ENCODE measurements at regions not wholly inside any gene's neighbourhood (a gene's known extent, or its start where the extent isn't known, plus 50 kb on each side); places are given as distances from the start of the nearest gene placed in this dataset.

DNA sequence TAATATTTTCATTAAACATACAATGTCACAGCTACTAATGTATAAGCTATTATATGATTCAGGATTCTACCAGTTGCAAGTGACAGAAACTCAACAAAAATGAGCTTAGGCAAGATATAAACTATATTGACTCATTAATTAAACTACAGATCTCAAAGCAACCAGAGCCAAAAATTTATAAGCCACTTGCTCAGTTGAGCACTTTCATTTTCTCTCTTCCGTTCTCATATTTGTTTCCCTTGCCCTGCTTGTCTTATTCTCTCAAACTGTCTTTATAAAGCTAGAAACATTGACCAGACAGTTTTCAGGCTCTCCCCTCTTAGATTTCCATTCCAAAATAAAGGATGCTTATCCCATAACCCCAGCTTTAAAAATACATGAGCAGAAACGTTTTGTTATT lies 60.2 kb upstream of the DGKB start:
- H4K20me1 ChIP-seq (ENCODE audit: insufficient read depth, low read length), result no peaks in the 10 kb centered on the region
- DNase-seq (ENCODE audit: low spot score) (no peak), FAIRE-seq (no peak), ATAC-seq (no peak)
- no peak overlapping the region for H2AFZ ChIP-seq (ENCODE audit: low read length)
- H3K9ac ChIP-seq (ENCODE audit: insufficient read depth, low read depth, low read length), result no peak overlapping the region
- ChIA-PET CTCF (ENCODE audit: low intra/inter-chr PET ratio, low total read pairs) (no interaction called here), POLR2A (no interaction called here)
- no peak overlapping the region for H3K4me3 ChIP-seq (replicated peaks in 1 of 3; ENCODE audit: insufficient read depth in 1 of 3, low read depth in 2 of 3, low read length in 3 of 3)
- no peak overlapping the region for H3K4me2 ChIP-seq (ENCODE audit: low read depth, low read length)
- no TSS peak for BruUV-seq (replicated peaks)
- TF ChIP-seq SALL1 (CRISPR knock-in tag; IDR thresholded peaks at IDR 0.05) (no peak), ZNF101 (CRISPR knock-in tag; IDR thresholded peaks at IDR 0.05; ENCODE audit: borderline replicate concordance, low read depth) (no peak), ZBTB4 (CRISPR knock-in tag; IDR thresholded peaks at IDR 0.05; ENCODE audit: borderline replicate concordance) (no peak), ZSCAN12 (CRISPR knock-in tag; IDR thresholded peaks at IDR 0.05) (no peak), SRY (CRISPR knock-in tag; IDR thresholded peaks at IDR 0.05) (no peak), ZNF326 (CRISPR knock-in tag; IDR thresholded peaks at IDR 0.05; ENCODE audit: borderline replicate concordance) (no peak), DMAP1 (CRISPR knock-in tag; IDR thresholded peaks at IDR 0.05) (no peak), RARA (CRISPR knock-in tag; IDR thresholded peaks at IDR 0.05) (no peak), E2F2 (CRISPR knock-in tag; IDR thresholded peaks at IDR 0.05; ENCODE audit: borderline replicate concordance) (no peak), ZNF44 (CRISPR knock-in tag; IDR thresholded peaks at IDR 0.05) (no peak), EEA1 (CRISPR knock-in tag; IDR thresholded peaks at IDR 0.05; ENCODE audit: borderline replicate concordance) (no peak), BCL6 (CRISPR knock-in tag; IDR thresholded peaks at IDR 0.05) (no peak), ZNF629 (CRISPR knock-in tag; conservative IDR thresholded peaks at IDR 0.05) (no peak), SMAD1 (CRISPR knock-in tag; IDR thresholded peaks at IDR 0.05; ENCODE audit: borderline replicate concordance, low read depth) (no peak), EZH2 (conservative IDR thresholded peaks at IDR 0.05; ENCODE audit: low read depth, low read length) (no peak), KDM1A (CRISPR knock-in tag; IDR thresholded peaks at IDR 0.05) (no peak), EP300 (IDR thresholded peaks at IDR 0.05; ENCODE audit: low read depth in 2 of 2, low read length in 2 of 2) (no peak), EP300 (CRISPR knock-in tag; IDR thresholded peaks at IDR 0.05; ENCODE audit: borderline replicate concordance) (no peak)
- TF ChIP-seq, protein P1, sequence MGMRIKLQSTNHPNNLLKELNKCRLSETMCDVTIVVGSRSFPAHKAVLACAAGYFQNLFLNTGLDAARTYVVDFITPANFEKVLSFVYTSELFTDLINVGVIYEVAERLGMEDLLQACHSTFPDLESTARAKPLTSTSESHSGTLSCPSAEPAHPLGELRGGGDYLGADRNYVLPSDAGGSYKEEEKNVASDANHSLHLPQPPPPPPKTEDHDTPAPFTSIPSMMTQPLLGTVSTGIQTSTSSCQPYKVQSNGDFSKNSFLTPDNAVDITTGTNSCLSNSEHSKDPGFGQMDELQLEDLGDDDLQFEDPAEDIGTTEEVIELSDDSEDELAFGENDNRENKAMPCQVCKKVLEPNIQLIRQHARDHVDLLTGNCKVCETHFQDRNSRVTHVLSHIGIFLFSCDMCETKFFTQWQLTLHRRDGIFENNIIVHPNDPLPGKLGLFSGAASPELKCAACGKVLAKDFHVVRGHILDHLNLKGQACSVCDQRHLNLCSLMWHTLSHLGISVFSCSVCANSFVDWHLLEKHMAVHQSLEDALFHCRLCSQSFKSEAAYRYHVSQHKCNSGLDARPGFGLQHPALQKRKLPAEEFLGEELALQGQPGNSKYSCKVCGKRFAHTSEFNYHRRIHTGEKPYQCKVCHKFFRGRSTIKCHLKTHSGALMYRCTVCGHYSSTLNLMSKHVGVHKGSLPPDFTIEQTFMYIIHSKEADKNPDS (CRISPR knock-in tag; IDR thresholded peaks at IDR 0.05), result no peak
- TF ChIP-seq, protein P2, sequence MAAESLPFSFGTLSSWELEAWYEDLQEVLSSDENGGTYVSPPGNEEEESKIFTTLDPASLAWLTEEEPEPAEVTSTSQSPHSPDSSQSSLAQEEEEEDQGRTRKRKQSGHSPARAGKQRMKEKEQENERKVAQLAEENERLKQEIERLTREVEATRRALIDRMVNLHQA (CRISPR knock-in tag; IDR thresholded peaks at IDR 0.05), result no peak
- intact Hi-C loops (cut with micrococcal nuclease; ENCODE audit: unreplicated experiment), result no loop called here
- no peaks in the 10 kb centered on the region for H3K9me3 ChIP-seq (ENCODE audit: low read length)
- H3K36me3 ChIP-seq (replicated peaks in 1 of 2; ENCODE audit: control insufficient read depth in 1 of 2, insufficient read depth in 2 of 2, low read length in 2 of 2), result no peaks in the 10 kb centered on the region
- H3K27ac ChIP-seq (ENCODE audit: extremely low read length, insufficient read depth, low read length), result no peak overlapping the region
- in situ Hi-C loops (cut with HindIII; ENCODE audit: extremely low pct_ligation_motif_present, low pct_unique_long_range_greater_than_20kb), result no loop called here
- no peaks in the 10 kb centered on the region for H3K4me1 ChIP-seq (ENCODE audit: insufficient read depth, low read length)
- H3K27me3 ChIP-seq (ENCODE audit: control insufficient read depth in 1 of 2, insufficient read depth in 2 of 2, low read length in 2 of 2), result no peaks in the 10 kb centered on the region
- no peaks in the 10 kb centered on the region for H3K79me2 ChIP-seq (ENCODE audit: insufficient read depth, low read length)
- WGBS (ENCODE audit: low lambda C conversion rate), result 3% methylated on average over 2 of the region's 2 CpGs

Data from HepG2 (cell line).